Lung (tissue), 11 donors: ENCODE measurements at regions not wholly inside any gene's neighbourhood (a gene's known extent, or its start where the extent isn't known, plus 50 kb on each side); places are given as distances from the start of the nearest gene placed in this dataset.
"Not testable (repeated sequence)": the region's sequence is repeated elsewhere in the genome, so short reads cannot be mapped to it uniquely, and the experiment has no call there.

ENCODE experiments used
- ATAC-seq: fragments of 200-7000 bp; cut with Tn5 transposase; one replicate; pipeline ENCODE4 v1.9.1; 2020; ENCODE audit warnings: moderate number of reproducible peaks; ENCODE audit not compliant: insufficient read depth, low FRiP score
- DNase-seq, 3 donors: peaks; one replicate each; pipeline ENCODE4 v3.0.0-alpha.2; 2013 to 2017
- H3K27ac ChIP-seq, 2 donors: one replicate each; pipeline ENCODE4 v1.5.1; 2013; ENCODE audit warnings: mild to moderate bottlenecking in 2 of 2, moderate library complexity in 2 of 2, control low read depth in 1 of 2, inconsistent platforms in 1 of 2, low read depth in 1 of 2, low read length in 1 of 2
- H3K27me3 ChIP-seq, 3 donors: one replicate each; pipeline ENCODE4 v1.5.1; 2013; ENCODE audit warnings: low read length in 2 of 3; ENCODE audit not compliant: control insufficient read depth in 3 of 3, insufficient read depth in 3 of 3
- H3K36me3 ChIP-seq, 4 donors: one replicate each; pipeline ENCODE4 v1.5.1; 2013; ENCODE audit warnings: low read length in 4 of 4, mild to moderate bottlenecking in 1 of 4, moderate library complexity in 1 of 4; ENCODE audit not compliant: control insufficient read depth in 4 of 4, insufficient read depth in 4 of 4
- H3K4me1 ChIP-seq, 5 donors: one replicate each; pipeline ENCODE4 v1.5.1; 2013; ENCODE audit warnings: low read length in 5 of 5, mild to moderate bottlenecking in 2 of 5, moderate library complexity in 1 of 5; ENCODE audit not compliant: control insufficient read depth in 5 of 5, insufficient read depth in 5 of 5
- H3K4me3 ChIP-seq: one replicate; pipeline ENCODE4 v1.5.1; 2013; ENCODE audit warnings: mild to moderate bottlenecking, control low read depth, moderate library complexity
- H3K9ac ChIP-seq, 2 donors: one replicate each; pipeline ENCODE4 v1.5.1; 2013; ENCODE audit warnings: low read length in 2 of 2, control low read depth in 1 of 2; ENCODE audit not compliant: insufficient read depth in 1 of 2
- H3K9me3 ChIP-seq, 4 donors: one replicate each; pipeline ENCODE4 v1.5.1; 2013; ENCODE audit warnings: low read length in 3 of 4, mild to moderate bottlenecking in 1 of 4, moderate library complexity in 1 of 4; ENCODE audit not compliant: control insufficient read depth in 4 of 4, insufficient read depth in 3 of 4
- WGBS, 2 donors: extraction: QIAGEN DNeasy Blood & Tissue Kit; methylation state at CpG; one replicate each; pipeline ENCODE4 v1.1.7; 2013; 5-methylcytosine and 5-hydroxymethylcytosine counted together
- TF ChIP-seq, protein P1 (sequence below): IDR thresholded peaks from 2 replicates; pipeline ENCODE4 v1.5.1; 2012; ENCODE audit warnings: mild to moderate bottlenecking; ENCODE audit errors: control extremely low read depth, extremely low read depth
- donor health status: control.
- donor health status: control.
- donor health status: Bipolar disorder and iron deficiency.
- donor health status: healthy.
- donor health status: DM: yes; HTN: yes; CAD: no.

GRCh38 chr2:3105814-3106569 lies 271.6 kb downstream of the EIPR1 start:
- DNase-seq: no peak

GRCh38 chr2:3104958-3105813 lies 272.4 kb downstream of the EIPR1 start:
- not testable (repeated sequence) for ATAC-seq, H3K9ac ChIP-seq
- WGBS, 2 donors: 50 to 69% methylated on average over 13 of the region's 14 CpGs

More at GRCh38 chr2:3105814-3106569, 271.6 kb downstream of the EIPR1 start:
- TF ChIP-seq, protein P1, sequence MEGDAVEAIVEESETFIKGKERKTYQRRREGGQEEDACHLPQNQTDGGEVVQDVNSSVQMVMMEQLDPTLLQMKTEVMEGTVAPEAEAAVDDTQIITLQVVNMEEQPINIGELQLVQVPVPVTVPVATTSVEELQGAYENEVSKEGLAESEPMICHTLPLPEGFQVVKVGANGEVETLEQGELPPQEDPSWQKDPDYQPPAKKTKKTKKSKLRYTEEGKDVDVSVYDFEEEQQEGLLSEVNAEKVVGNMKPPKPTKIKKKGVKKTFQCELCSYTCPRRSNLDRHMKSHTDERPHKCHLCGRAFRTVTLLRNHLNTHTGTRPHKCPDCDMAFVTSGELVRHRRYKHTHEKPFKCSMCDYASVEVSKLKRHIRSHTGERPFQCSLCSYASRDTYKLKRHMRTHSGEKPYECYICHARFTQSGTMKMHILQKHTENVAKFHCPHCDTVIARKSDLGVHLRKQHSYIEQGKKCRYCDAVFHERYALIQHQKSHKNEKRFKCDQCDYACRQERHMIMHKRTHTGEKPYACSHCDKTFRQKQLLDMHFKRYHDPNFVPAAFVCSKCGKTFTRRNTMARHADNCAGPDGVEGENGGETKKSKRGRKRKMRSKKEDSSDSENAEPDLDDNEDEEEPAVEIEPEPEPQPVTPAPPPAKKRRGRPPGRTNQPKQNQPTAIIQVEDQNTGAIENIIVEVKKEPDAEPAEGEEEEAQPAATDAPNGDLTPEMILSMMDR: no peak
- H3K27me3 ChIP-seq: peaks cover 0 to 2% (median 0%) of the 10 kb centered on the region in 3 donors
- no peak for ATAC-seq
- WGBS, 2 donors: 79 to 84% methylated on average over 17 of the region's 17 CpGs
- H3K9ac ChIP-seq: no peak overlapping the region
- peaks cover 0 to 3% (median 0%) of the 10 kb centered on the region in 5 donors for H3K4me1 ChIP-seq
- H3K36me3 ChIP-seq: no peaks in the 10 kb centered on the region
- no peak overlapping the region for H3K27ac ChIP-seq
- peaks cover 0 to 4% (median 1%) of the 10 kb centered on the region in 4 donors for H3K9me3 ChIP-seq
- no peak overlapping the region for H3K4me3 ChIP-seq

GRCh38 chr2:3104261-3104660 lies 273.4 kb downstream of the EIPR1 start:
- no peak for ATAC-seq
- Histone ChIP-seq H3K36me3 (no peaks in the 10 kb centered on the region), H3K4me3 (no peak overlapping the region), H3K9me3 (no peaks in the 10 kb centered on the region), H3K27ac (no peak overlapping the region), H3K9ac (no peak overlapping the region), H3K4me1 (peaks cover 0 to 3% (median 0%) of the 10 kb centered on the region in 5 donors), H3K27me3 (peaks cover 0 to 2% (median 0%) of the 10 kb centered on the region in 3 donors)
- no peak for DNase-seq
- 88 to 91% methylated on average over 11 of the region's 11 CpGs for WGBS, 2 donors
- TF ChIP-seq, protein P1: no peak

More at GRCh38 chr2:3104958-3105813, 272.4 kb downstream of the EIPR1 start:
- not testable (repeated sequence) for H3K27ac ChIP-seq, H3K4me3 ChIP-seq, H3K27me3 ChIP-seq, H3K4me1 ChIP-seq, DNase-seq, H3K36me3 ChIP-seq, H3K9me3 ChIP-seq
